ENCODE measurements at regions not wholly inside any gene's neighbourhood (a gene's known extent, or its start where the extent isn't known, plus 50 kb on each side); places are given as distances from the start of the nearest gene placed in this dataset.

- ChIA-PET CTCF (interaction anchor here (0.8 kb wide), 1 partner anchor 12 kb away, joined by 3 read pairs; no protein-coding TSS in a partner anchor), POLR2A (no interaction called here)
- Histone ChIP-seq H3K36me3 (ENCODE audit: control insufficient read depth in 2 of 2, insufficient read depth in 1 of 2, low read length in 2 of 2) (no peaks in the 10 kb centered on the region), H3K9me3 (ENCODE audit: control insufficient read depth, insufficient read depth, low read depth, low read length) (no peaks in the 10 kb centered on the region), H3K27ac (ENCODE audit: extremely low read depth, low read depth, low read length) (no peak overlapping the region), H3K4me3 (ENCODE audit: low read depth, low read length) (no peak overlapping the region), H3K4me1 (ENCODE audit: control insufficient read depth, insufficient read depth, low read length) (no peaks in the 10 kb centered on the region)
- TF ChIP-seq KLF10 (tag by site-specific recombination; IDR thresholded peaks at IDR 0.05) = no peak
- TF ChIP-seq ZNF214 (tag by site-specific recombination; IDR thresholded peaks at IDR 0.05; ENCODE audit: borderline replicate concordance) = no peak
- TF ChIP-seq PATZ1 (tag by site-specific recombination; IDR thresholded peaks at IDR 0.05) = no peak
Measured at GRCh38 chr2:7127687-7128086, 210.5 kb downstream of the RNF144A start.

DNA sequence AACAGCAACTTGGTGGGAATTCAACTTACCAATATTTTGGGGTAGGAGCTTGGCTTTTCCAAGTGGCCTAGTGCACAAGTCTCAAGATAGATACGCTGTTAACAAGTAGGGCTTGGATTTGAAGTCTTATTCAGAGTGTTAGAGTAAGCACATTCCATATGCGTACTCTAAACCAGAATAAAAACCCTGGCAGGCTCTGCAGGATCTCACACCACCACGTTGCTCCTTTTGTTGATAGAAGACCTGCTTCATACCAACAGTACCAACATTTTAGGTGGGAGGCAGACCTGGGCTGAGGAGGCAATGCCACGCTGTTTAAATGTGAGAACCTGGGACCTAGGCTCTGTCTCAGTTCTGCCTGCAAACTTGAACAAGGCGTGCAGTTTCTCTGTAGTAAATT is 214.0 kb downstream of the RNF144A start:
- CTCF ChIA-PET = no interaction called here
- Histone ChIP-seq H3K4me1 (ENCODE audit: control insufficient read depth, insufficient read depth, low read length) (no peaks in the 10 kb centered on the region), H3K27ac (ENCODE audit: extremely low read depth, low read depth, low read length) (no peak overlapping the region), H3K36me3 (ENCODE audit: control insufficient read depth in 2 of 2, insufficient read depth in 1 of 2, low read length in 2 of 2) (no peaks in the 10 kb centered on the region), H3K4me3 (ENCODE audit: low read depth, low read length) (no peak overlapping the region), H3K9me3 (ENCODE audit: control insufficient read depth, insufficient read depth, low read depth, low read length) (no peaks in the 10 kb centered on the region)
- POLR2A ChIA-PET = no interaction called here
- TF ChIP-seq ZNF449 (tag by site-specific recombination; IDR thresholded peaks at IDR 0.05) = no peak
- TF ChIP-seq ZFP3 (tag by site-specific recombination; IDR thresholded peaks at IDR 0.05; ENCODE audit: low read depth) = no peak
- no peak for TF ChIP-seq ZNF426 (tag by site-specific recombination; IDR thresholded peaks at IDR 0.05)
- TF ChIP-seq ZNF843 (tag by site-specific recombination; IDR thresholded peaks at IDR 0.05) = no peak
- no peak for TF ChIP-seq ZNF311 (tag by site-specific recombination; IDR thresholded peaks at IDR 0.05; ENCODE audit: borderline replicate concordance)
- TF ChIP-seq ZNF549 (tag by site-specific recombination; IDR thresholded peaks at IDR 0.05) = no peak
- TF ChIP-seq MYNN (tag by site-specific recombination; IDR thresholded peaks at IDR 0.05; ENCODE audit: borderline replicate concordance) = no peak
- TF ChIP-seq, protein P1, sequence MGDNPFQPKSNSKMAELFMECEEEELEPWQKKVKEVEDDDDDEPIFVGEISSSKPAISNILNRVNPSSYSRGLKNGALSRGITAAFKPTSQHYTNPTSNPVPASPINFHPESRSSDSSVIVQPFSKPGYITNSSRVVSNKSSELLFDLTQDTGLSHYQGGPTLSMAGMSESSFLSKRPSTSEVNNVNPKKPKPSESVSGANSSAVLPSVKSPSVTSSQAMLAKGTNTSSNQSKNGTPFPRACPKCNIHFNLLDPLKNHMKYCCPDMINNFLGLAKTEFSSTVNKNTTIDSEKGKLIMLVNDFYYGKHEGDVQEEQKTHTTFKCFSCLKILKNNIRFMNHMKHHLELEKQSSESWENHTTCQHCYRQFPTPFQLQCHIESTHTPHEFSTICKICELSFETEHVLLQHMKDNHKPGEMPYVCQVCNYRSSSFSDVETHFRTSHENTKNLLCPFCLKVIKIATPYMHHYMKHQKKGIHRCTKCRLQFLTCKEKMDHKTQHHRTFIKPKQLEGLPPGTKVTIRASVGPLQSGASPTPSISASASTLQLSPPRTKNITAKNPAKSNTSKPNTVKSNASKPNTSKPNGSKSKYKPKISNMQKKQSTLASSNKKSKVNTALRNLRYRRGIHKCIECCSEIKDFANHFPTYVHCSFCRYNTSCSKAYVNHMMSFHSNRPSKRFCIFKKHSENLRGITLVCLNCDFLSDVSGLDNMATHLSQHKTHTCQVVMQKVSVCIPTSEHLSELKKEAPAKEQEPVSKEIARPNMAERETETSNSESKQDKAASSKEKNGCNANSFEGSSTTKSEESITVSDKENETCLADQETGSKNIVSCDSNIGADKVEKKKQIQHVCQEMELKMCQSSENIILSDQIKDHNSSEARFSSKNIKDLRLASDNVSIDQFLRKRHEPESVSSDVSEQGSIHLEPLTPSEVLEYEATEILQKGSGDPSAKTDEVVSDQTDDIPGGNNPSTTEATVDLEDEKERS (tag by site-specific recombination; IDR thresholded peaks at IDR 0.05) = no peak
- TF ChIP-seq KLF9 (tag by site-specific recombination; IDR thresholded peaks at IDR 0.05; ENCODE audit: low read depth) = no peak
- TF ChIP-seq ZNF785 (tag by site-specific recombination; IDR thresholded peaks at IDR 0.05) = no peak
- no peak for TF ChIP-seq RBAK (tag by site-specific recombination; IDR thresholded peaks at IDR 0.05)
- TF ChIP-seq, protein P2, sequence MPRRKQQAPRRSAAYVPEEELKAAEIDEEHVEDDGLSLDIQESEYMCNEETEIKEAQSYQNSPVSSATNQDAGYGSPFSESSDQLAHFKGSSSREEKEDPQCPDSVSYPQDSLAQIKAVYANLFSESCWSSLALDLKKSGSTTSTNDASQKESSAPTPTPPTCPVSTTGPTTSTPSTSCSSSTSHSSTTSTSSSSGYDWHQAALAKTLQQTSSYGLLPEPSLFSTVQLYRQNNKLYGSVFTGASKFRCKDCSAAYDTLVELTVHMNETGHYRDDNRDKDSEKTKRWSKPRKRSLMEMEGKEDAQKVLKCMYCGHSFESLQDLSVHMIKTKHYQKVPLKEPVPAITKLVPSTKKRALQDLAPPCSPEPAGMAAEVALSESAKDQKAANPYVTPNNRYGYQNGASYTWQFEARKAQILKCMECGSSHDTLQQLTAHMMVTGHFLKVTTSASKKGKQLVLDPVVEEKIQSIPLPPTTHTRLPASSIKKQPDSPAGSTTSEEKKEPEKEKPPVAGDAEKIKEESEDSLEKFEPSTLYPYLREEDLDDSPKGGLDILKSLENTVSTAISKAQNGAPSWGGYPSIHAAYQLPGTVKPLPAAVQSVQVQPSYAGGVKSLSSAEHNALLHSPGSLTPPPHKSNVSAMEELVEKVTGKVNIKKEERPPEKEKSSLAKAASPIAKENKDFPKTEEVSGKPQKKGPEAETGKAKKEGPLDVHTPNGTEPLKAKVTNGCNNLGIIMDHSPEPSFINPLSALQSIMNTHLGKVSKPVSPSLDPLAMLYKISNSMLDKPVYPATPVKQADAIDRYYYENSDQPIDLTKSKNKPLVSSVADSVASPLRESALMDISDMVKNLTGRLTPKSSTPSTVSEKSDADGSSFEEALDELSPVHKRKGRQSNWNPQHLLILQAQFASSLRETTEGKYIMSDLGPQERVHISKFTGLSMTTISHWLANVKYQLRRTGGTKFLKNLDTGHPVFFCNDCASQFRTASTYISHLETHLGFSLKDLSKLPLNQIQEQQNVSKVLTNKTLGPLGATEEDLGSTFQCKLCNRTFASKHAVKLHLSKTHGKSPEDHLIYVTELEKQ (tag by site-specific recombination; IDR thresholded peaks at IDR 0.05; ENCODE audit: borderline replicate concordance) = no peak
